Spleen (tissue), 11 donors: ENCODE measurements at regions not wholly inside any gene's neighbourhood (a gene's known extent, or its start where the extent isn't known, plus 50 kb on each side); places are given as distances from the start of the nearest gene placed in this dataset.

ENCODE experiments used
- DNase-seq: peaks from one replicate; pipeline ENCODE4 v3.0.0-alpha.2; 2020
- H3K27ac ChIP-seq, 8 donors: fragments of 200-600 bp; sonication (generic) in 7 of 8; 1 replicate in 4 of 8; 2 replicates in 4 of 8; pipeline versions ENCODE4 v1.5.0 to v1.8.0; 2016 to 2021; ENCODE audit warnings: inconsistent platforms in 4 of 8, mild to moderate bottlenecking in 4 of 8, moderate library complexity in 1 of 8
- H3K27me3 ChIP-seq, 7 donors: fragments of 200-600 bp; sonication (generic) in 6 of 7; replicated peaks in 1 of 7; 1 replicate in 4 of 7; 2 replicates in 3 of 7; pipeline versions ENCODE4 v1.5.0 to v1.8.0; 2016 to 2021; ENCODE audit warnings: inconsistent platforms in 3 of 7, mild to moderate bottlenecking in 1 of 7
- H3K36me3 ChIP-seq, 6 donors: fragments of 200-600 bp; sonication (generic) in 5 of 6; 1 replicate in 4 of 6; 2 replicates in 2 of 6; pipeline versions ENCODE4 v1.5.0 to v1.8.0; 2016 to 2021; ENCODE audit warnings: inconsistent platforms in 2 of 6
- H3K4me1 ChIP-seq, 6 donors: fragments of 200-600 bp; sonication (generic) in 5 of 6; 1 replicate in 3 of 6; 2 replicates in 3 of 6; pipeline versions ENCODE4 v1.5.0 to v1.8.0; 2016 to 2021; ENCODE audit warnings: inconsistent platforms in 3 of 6
- H3K4me3 ChIP-seq, 8 donors: fragments of 200-600 bp; sonication (generic) in 7 of 8; 1 replicate in 4 of 8; 2 replicates in 4 of 8; pipeline versions ENCODE4 v1.5.0 to v1.8.0; 2016 to 2021; ENCODE audit warnings: inconsistent platforms in 4 of 8, mild to moderate bottlenecking in 4 of 8, moderate library complexity in 2 of 8
- H3K9me3 ChIP-seq, 8 donors: fragments of 200-600 bp; sonication (generic) in 7 of 8; 1 replicate in 4 of 8; 2 replicates in 4 of 8; pipeline versions ENCODE4 v1.5.0 to v1.8.0; 2016 to 2021; ENCODE audit warnings: inconsistent platforms in 4 of 8
- POLR2A ChIP-seq, 3 donors: fragments of 450-650 bp; IDR thresholded peaks; one replicate each; pipeline ENCODE4 v1.5.1; 2017; ENCODE audit warnings: antibody characterized with exemption in 3 of 3, mild to moderate bottlenecking in 1 of 3
- POLR2AphosphoS5 ChIP-seq, 3 donors: sonication (generic); formaldehyde crosslinking; IDR thresholded peaks; one replicate each; pipeline ENCODE4 v1.5.1; 2017; ENCODE audit warnings: antibody characterized with exemption in 3 of 3
- WGBS, 5 donors: extraction: QIAGEN DNeasy Blood & Tissue Kit in 3 of 5; methylation state at CpG; one replicate each; pipeline versions ENCODE4 v1.1.5 to v1.1.7; 2013 to 2018; 5-methylcytosine and 5-hydroxymethylcytosine counted together
- intact Hi-C: fragments of 100-400 bp; cut with DNase I; formaldehyde crosslinking; loops from one replicate; pipeline ENCODE4 v1.15.0; 2023; ENCODE audit warnings: low total_unique reads
- TF ChIP-seq, protein P1 (sequence below), 11 experiments: fragments of 200-600 bp in 7 of 11; fragments of 450-650 bp in 4 of 11; sonication (generic) in 4 of 11; IDR thresholded peaks in 8 of 11; conservative IDR thresholded peaks in 3 of 11; 1 replicate in 7 of 11; 2 replicates in 4 of 11; pipeline versions ENCODE4 v1.4.0 to v1.8.0; 2016 to 2021; ENCODE audit warnings: antibody characterized with exemption in 11 of 11, inconsistent platforms in 4 of 11, mild to moderate bottlenecking in 1 of 11
- donor health status: healthy with polysubstance abuse.
- donor health status: DM: no; HTN: no; CAD: no; lungs with moderate emphysema.
- donor health status: DM: no; HTN: no; CAD: no.
- donor health status: Bipolar disorder and iron deficiency.
- donor health status: healthy.
- donor health status: DM: no; HTN: no; CAD: no.
- donor health status: DM: yes; HTN: yes; CAD: no.

DNA sequence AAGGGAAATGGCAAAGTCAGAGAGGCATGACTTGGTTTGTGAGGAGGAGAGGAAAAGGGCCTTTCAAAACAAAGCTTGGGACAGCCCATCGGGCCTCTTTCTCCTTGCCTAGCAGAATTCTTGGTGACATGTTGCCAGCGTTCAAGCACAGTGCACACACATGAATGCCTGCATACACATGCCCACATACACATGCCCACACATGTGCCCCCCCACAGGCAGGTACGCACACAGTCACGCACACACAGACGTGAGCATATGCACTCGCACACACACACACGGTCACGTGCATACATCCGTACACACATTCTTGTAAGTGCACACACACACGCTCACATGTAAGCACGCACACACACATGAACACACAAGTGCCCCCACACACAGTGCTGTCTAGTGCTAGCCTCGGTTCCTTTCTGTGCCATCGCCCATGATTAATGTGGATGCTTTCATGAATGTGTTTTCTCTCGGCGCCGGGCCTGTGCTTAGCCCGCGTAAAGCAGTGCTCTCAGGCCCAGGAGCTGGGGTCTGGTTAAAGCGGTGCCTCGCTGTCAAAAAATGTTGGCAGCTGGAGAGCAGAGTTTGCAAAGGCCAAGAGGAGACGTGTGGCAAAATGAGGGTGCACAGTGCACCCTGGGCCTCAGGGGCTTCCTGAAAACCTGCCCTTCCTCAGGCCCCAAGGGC, 328.8 kb upstream of the DIO3 start:
- DNase-seq, result no peak
- TF ChIP-seq POLR2A (IDR thresholded peaks at IDR 0.05), result no peak
- no peak for TF ChIP-seq POLR2AphosphoS5 (IDR thresholded peaks at IDR 0.05)
- peaks cover 0 to 7% (median 3%) of the 10 kb centered on the region in 6 donors for H3K4me1 ChIP-seq
- peaks cover 0 to 30% (median 0%) of the 10 kb centered on the region in 7 donors for H3K27me3 ChIP-seq
- intact Hi-C loops, result loop anchor here (10.0 kb wide), 1 partner anchor 378 kb away; no protein-coding TSS in a partner anchor
- H3K36me3 ChIP-seq, result no peaks in the 10 kb centered on the region
- no peak overlapping the region for H3K4me3 ChIP-seq
- no peak overlapping the region for H3K27ac ChIP-seq
- 73 to 80% (median 75%) methylated on average over 20 to 21 of the region's 21 CpGs for WGBS, 5 donors
- no peaks in the 10 kb centered on the region for H3K9me3 ChIP-seq

DNA sequence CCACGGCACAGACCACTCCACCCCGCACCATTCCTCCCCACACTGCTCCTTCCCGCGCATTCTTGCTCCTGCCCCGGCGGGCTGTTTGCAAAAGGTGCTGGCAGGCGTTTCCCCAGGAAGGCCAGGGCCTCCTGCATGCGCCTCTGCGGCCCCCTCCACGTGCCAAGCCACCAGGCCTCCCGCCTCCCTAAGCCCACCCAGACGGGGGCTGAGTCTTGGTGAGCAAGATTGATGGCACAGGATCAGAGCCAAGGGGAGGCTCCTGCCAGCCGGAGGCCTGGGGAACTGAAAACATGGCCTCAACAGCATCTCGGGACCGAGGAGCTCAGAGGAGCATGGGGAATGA, 328.3 kb upstream of the DIO3 start:
- peaks cover 0 to 30% (median 0%) of the 10 kb centered on the region in 7 donors for H3K27me3 ChIP-seq
- no peak overlapping the region for H3K27ac ChIP-seq
- no peaks in the 10 kb centered on the region for H3K9me3 ChIP-seq
- H3K36me3 ChIP-seq, result no peaks in the 10 kb centered on the region
- H3K4me1 ChIP-seq, result peaks cover 0 to 7% (median 3%) of the 10 kb centered on the region in 6 donors
- WGBS, 5 donors, result 27 to 54% (median 37%) methylated on average over 15 of the region's 15 CpGs
- no peak overlapping the region for H3K4me3 ChIP-seq
- intact Hi-C loops, result loop anchor here (10.0 kb wide), 1 partner anchor 378 kb away; no protein-coding TSS in a partner anchor
- no peak for TF ChIP-seq POLR2A (IDR thresholded peaks at IDR 0.05)
- no peak for TF ChIP-seq POLR2AphosphoS5 (IDR thresholded peaks at IDR 0.05)
- TF ChIP-seq, protein P1, sequence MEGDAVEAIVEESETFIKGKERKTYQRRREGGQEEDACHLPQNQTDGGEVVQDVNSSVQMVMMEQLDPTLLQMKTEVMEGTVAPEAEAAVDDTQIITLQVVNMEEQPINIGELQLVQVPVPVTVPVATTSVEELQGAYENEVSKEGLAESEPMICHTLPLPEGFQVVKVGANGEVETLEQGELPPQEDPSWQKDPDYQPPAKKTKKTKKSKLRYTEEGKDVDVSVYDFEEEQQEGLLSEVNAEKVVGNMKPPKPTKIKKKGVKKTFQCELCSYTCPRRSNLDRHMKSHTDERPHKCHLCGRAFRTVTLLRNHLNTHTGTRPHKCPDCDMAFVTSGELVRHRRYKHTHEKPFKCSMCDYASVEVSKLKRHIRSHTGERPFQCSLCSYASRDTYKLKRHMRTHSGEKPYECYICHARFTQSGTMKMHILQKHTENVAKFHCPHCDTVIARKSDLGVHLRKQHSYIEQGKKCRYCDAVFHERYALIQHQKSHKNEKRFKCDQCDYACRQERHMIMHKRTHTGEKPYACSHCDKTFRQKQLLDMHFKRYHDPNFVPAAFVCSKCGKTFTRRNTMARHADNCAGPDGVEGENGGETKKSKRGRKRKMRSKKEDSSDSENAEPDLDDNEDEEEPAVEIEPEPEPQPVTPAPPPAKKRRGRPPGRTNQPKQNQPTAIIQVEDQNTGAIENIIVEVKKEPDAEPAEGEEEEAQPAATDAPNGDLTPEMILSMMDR (IDR thresholded peaks at IDR 0.05 in 8 of 11, conservative IDR thresholded peaks at IDR 0.05 in 3 of 11), result no peak
- DNase-seq, result no peak

DNA sequence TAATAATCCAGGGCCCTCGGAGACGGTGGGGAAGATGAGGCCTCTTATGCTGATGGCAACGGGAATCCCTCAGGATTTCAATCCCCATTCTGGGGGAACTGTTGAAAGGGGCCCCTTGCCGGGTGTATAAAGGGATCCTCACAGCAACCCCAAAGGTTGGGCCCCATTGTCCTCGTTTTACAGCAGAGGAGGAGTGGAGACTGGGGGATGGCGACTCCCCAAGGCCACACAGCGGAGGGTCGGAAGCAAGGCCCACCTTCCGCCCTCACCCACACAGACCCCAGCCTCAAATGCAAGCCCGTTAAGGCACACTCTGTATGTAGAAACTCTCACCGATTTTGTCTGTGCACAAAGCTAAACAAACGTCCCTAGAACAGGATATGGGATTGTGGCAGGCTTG, 327.9 kb upstream of the DIO3 start:
- intact Hi-C loops, result loop anchor here (10.0 kb wide), 1 partner anchor 379 kb away; no protein-coding TSS in a partner anchor
- Histone ChIP-seq H3K4me3 (no peak overlapping the region), H3K4me1 (peaks cover 0 to 7% (median 3%) of the 10 kb centered on the region in 6 donors), H3K27ac (no peak overlapping the region), H3K27me3 (peaks cover 0 to 30% (median 0%) of the 10 kb centered on the region in 7 donors), H3K9me3 (no peaks in the 10 kb centered on the region), H3K36me3 (no peaks in the 10 kb centered on the region)
- WGBS, 5 donors, result 70 to 79% (median 78%) methylated on average over 5 to 12 of the region's 12 CpGs
- DNase-seq, result no peak
- TF ChIP-seq, protein P1 (IDR thresholded peaks at IDR 0.05 in 8 of 11, conservative IDR thresholded peaks at IDR 0.05 in 3 of 11), result no peak
- TF ChIP-seq POLR2A (IDR thresholded peaks at IDR 0.05) (no peak), POLR2AphosphoS5 (IDR thresholded peaks at IDR 0.05) (no peak)

DNA sequence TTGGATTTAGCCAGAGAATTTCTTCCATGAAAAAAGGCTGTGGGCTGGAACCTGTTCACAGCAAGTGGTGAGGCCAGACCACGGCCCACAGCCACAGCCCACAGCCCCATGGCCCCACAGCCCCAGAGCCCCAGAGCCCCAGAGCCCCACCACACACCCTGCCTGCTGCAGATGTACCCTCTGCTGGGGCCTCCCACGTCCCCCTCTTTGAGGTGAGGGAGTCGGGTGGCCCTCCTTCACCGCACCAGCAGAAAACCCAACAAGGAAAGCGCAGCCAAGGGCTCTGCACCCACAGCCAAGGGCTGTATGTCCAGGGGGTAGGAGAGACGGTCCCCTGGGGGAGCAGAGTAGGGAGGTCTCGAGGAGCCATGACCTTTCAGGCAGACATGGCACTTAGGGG, 327.5 kb upstream of the DIO3 start:
- H3K4me1 ChIP-seq, result peaks cover 0 to 7% (median 3%) of the 10 kb centered on the region in 6 donors
- no peaks in the 10 kb centered on the region for H3K9me3 ChIP-seq
- no peak for DNase-seq
- no peak overlapping the region for H3K4me3 ChIP-seq
- no peaks in the 10 kb centered on the region for H3K36me3 ChIP-seq
- intact Hi-C loops, result loop anchor here (10.0 kb wide), 1 partner anchor 379 kb away; no protein-coding TSS in a partner anchor
- H3K27me3 ChIP-seq, result peaks cover 0 to 30% (median 0%) of the 10 kb centered on the region in 7 donors
- TF ChIP-seq POLR2A (IDR thresholded peaks at IDR 0.05) (no peak), POLR2AphosphoS5 (IDR thresholded peaks at IDR 0.05) (no peak)
- TF ChIP-seq, protein P1 (IDR thresholded peaks at IDR 0.05 in 8 of 11, conservative IDR thresholded peaks at IDR 0.05 in 3 of 11), result no peak
- WGBS, 5 donors, result 51 to 69% (median 54%) methylated on average over 7 of the region's 7 CpGs
- H3K27ac ChIP-seq, result no peak overlapping the region
